Endothelial cell of umbilical vein (primary cell): ENCODE measurements at regions not wholly inside any gene's neighbourhood (a gene's known extent, or its start where the extent isn't known, plus 50 kb on each side); places are given as distances from the start of the nearest gene placed in this dataset.

Experiments used
- BruUV-seq: library from RNA; stranded (reverse); fragments of 400-500 nt; replicated peaks from 2 replicates; lab custom pipeline; 2021; lab: Mats Ljungman, UMichigan
- CTCF ChIA-PET: fragments of 300-600, 350-600 bp; sonication (Branson Sonifier 250); formaldehyde crosslinking; loops from one replicate; lab custom pipeline; 2021; ENCODE audit warnings: antibody characterized with exemption, inconsistent platforms; lab: Charles Lee
- POLR2A ChIA-PET: fragments of 300-600, 350-600 bp; sonication (Branson Sonifier 250); formaldehyde crosslinking; loops from one replicate; lab custom pipeline; 2021; ENCODE audit warnings: antibody characterized with exemption, inconsistent platforms; lab: Charles Lee
- DNase-seq: peaks from one replicate; pipeline ENCODE4 v3.0.0-alpha.2; 2011; ENCODE audit warnings: low read depth, low spot score
- FAIRE-seq: peaks from 2 replicates; lab custom pipeline; 2011; peaks lifted over from hg19 to GRCh38; lab: Jason Lieb, UNC
- H2AFZ ChIP-seq: 2 replicates; pipeline ENCODE4 v1.6.0; 2012; ENCODE audit warnings: low read depth, low read length, control low read depth, inconsistent platforms
- H3K27ac ChIP-seq: 2 replicates; pipeline ENCODE4 v1.5.1; 2011; ENCODE audit warnings: low read depth, mild to moderate bottlenecking, control low read depth, low read length, moderate library complexity; ENCODE audit not compliant: insufficient read depth
- H3K27me3 ChIP-seq, 2 experiments: 2 replicates each; pipeline versions ENCODE4 v1.6.0 to v1.6.1; 2011; ENCODE audit warnings: low read length in 2 of 2, mixed read lengths in 1 of 2; ENCODE audit not compliant: control insufficient read depth in 2 of 2, insufficient read depth in 2 of 2
- H3K36me3 ChIP-seq, 2 experiments: 2 replicates in 1 of 2; 3 replicates in 1 of 2; pipeline ENCODE4 v1.5.1; 2011; ENCODE audit warnings: low read length in 2 of 2, mild to moderate bottlenecking in 1 of 2, moderate library complexity in 1 of 2; ENCODE audit not compliant: control insufficient read depth in 2 of 2, insufficient read depth in 2 of 2; ENCODE audit errors: extremely low read depth in 1 of 2
- H3K4me1 ChIP-seq: 3 replicates; pipeline ENCODE4 v1.5.1; 2011; ENCODE audit warnings: mild to moderate bottlenecking, low read length; ENCODE audit not compliant: control insufficient read depth, insufficient read depth; ENCODE audit errors: extremely low read depth
- H3K4me2 ChIP-seq: 2 replicates; pipeline ENCODE4 v1.6.1; 2011; ENCODE audit warnings: low read length, control low read depth, mixed read lengths; ENCODE audit not compliant: insufficient read depth
- H3K4me3 ChIP-seq, 3 experiments: fragments of 200-600 bp in 1 of 3; sonication (generic), shearing (Covaris generic) in 1 of 3; replicated peaks in 1 of 3; 2 replicates each; pipeline ENCODE4 v1.5.1; 2011 to 2016; ENCODE audit warnings: control low read depth in 3 of 3, low read length in 3 of 3, mild to moderate bottlenecking in 2 of 3, inconsistent platforms in 1 of 3, low read depth in 1 of 3, moderate library complexity in 1 of 3; ENCODE audit not compliant: insufficient read depth in 1 of 3
- H3K79me2 ChIP-seq: 2 replicates; pipeline ENCODE4 v1.6.0; 2012; ENCODE audit warnings: low read length, inconsistent platforms; ENCODE audit not compliant: control insufficient read depth, insufficient read depth
- H3K9ac ChIP-seq: replicated peaks from 2 replicates; pipeline ENCODE3; 2011; ENCODE audit warnings: low read length, control low read depth; ENCODE audit not compliant: insufficient read depth; ENCODE audit errors: extremely low read depth
- H3K9me1 ChIP-seq: replicated peaks from 3 replicates; pipeline ENCODE4 v1.6.0; 2011; ENCODE audit warnings: mild to moderate bottlenecking, low read length; ENCODE audit not compliant: control insufficient read depth, insufficient read depth; ENCODE audit errors: extremely low read depth
- H3K9me3 ChIP-seq: replicated peaks from 2 replicates; pipeline ENCODE4 v1.5.1; 2012; ENCODE audit warnings: low read length, inconsistent platforms; ENCODE audit not compliant: control insufficient read depth, insufficient read depth
- H4K20me1 ChIP-seq: replicated peaks from 2 replicates; pipeline ENCODE3; 2011; ENCODE audit warnings: mild to moderate bottlenecking, low read length; ENCODE audit not compliant: control insufficient read depth, insufficient read depth; ENCODE audit errors: extremely low read depth
- CTCF ChIP-seq, 2 donors: IDR thresholded peaks; 1 replicate in 1 of 2; 2 replicates in 1 of 2; pipeline ENCODE4 v1.5.1; 2011; ENCODE audit warnings: low read length in 2 of 2, mild to moderate bottlenecking in 2 of 2, moderate library complexity in 2 of 2, control low read depth in 1 of 2, inconsistent platforms in 1 of 2, low read depth in 1 of 2; ENCODE audit not compliant: insufficient read depth in 1 of 2; ENCODE audit errors: extremely low read depth in 1 of 2
- EZH2 ChIP-seq: IDR thresholded peaks from 2 replicates; pipeline ENCODE4 v1.6.1; 2012; ENCODE audit warnings: borderline replicate concordance, low read depth, mild to moderate bottlenecking, moderate library complexity, low read length, inconsistent platforms; ENCODE audit not compliant: severe bottlenecking
- FOS ChIP-seq: IDR thresholded peaks from 2 replicates; pipeline ENCODE4 v1.6.1; 2011; ENCODE audit warnings: mild to moderate bottlenecking, low read length, moderate library complexity, borderline replicate concordance; ENCODE audit not compliant: insufficient read depth
- GATA2 ChIP-seq: IDR thresholded peaks from 2 replicates; pipeline ENCODE4 v1.7.0; 2011; ENCODE audit warnings: low read depth, mild to moderate bottlenecking, moderate library complexity, mixed read lengths, low read length; ENCODE audit not compliant: insufficient read length, insufficient read depth
- JUN ChIP-seq: IDR thresholded peaks from 2 replicates; pipeline ENCODE4 v1.6.1; 2011; ENCODE audit warnings: borderline replicate concordance, low read depth; ENCODE audit not compliant: insufficient read length, insufficient read depth
- MAX ChIP-seq: IDR thresholded peaks from 2 replicates; pipeline ENCODE4 v1.6.1; 2011; ENCODE audit not compliant: insufficient read depth, insufficient read length
- MYC ChIP-seq: IDR thresholded peaks from one replicate; pipeline ENCODE4 v1.6.1; 2011; ENCODE audit warnings: mild to moderate bottlenecking, low read depth, low read length
- POLR2A ChIP-seq: IDR thresholded peaks from 2 replicates; pipeline ENCODE4 v1.6.1; 2012; ENCODE audit warnings: low read depth, mild to moderate bottlenecking, control low read depth, low read length
- POLR2AphosphoS5 ChIP-seq: IDR thresholded peaks from 2 replicates; pipeline ENCODE4 v1.6.1; 2012; ENCODE audit warnings: low read depth, mild to moderate bottlenecking, control low read depth, low read length, moderate library complexity; ENCODE audit not compliant: insufficient read depth
- dilution Hi-C: fragments of 300-500 bp; cut with MboI; formaldehyde crosslinking; loops from one replicate; pipeline ENCODE4 v1.15.0; 2019; ENCODE audit warnings: low sequenced_read_pairs; ENCODE audit not compliant: extremely low pct_ligation_motif_present
- intact Hi-C: fragments of 100-400 bp; cut with micrococcal nuclease; formaldehyde crosslinking; loops from one replicate; pipeline ENCODE4 v1.10.0; 2022

GRCh38 chr3:194224471-194225417, 88.8 kb downstream of the HES1 start:
- Histone ChIP-seq H2AFZ (no peak overlapping the region), H3K79me2 (no peaks in the 10 kb centered on the region), H3K9me1 (no peaks in the 10 kb centered on the region), H3K27ac (no peak overlapping the region), H3K27me3 (peaks cover 10 to 11% of the 10 kb centered on the region in 2 experiments), H4K20me1 (no peaks in the 10 kb centered on the region), H3K4me3 (no peak overlapping the region), H3K4me2 (no peak overlapping the region), H3K4me1 (no peaks in the 10 kb centered on the region), H3K9me3 (no peaks in the 10 kb centered on the region), H3K9ac (no peak overlapping the region), H3K36me3 (no peaks in the 10 kb centered on the region)
- dilution Hi-C loops (no loop called here), intact Hi-C loops (no loop called here)
- no peak for DNase-seq
- no TSS peak for BruUV-seq
- ChIA-PET POLR2A (no interaction called here), CTCF (interaction anchor here (1.0 kb wide), 1 partner anchor 559 kb away, joined by 4 read pairs; no protein-coding TSS in a partner anchor)
- TF ChIP-seq EZH2: no peak
- TF ChIP-seq FOS: no peak
- no peak for TF ChIP-seq POLR2AphosphoS5
- no peak for TF ChIP-seq MAX
- TF ChIP-seq POLR2A: no peak
- no peak for TF ChIP-seq JUN
- TF ChIP-seq CTCF (IDR thresholded peaks at IDR 0.05; ENCODE audit: extremely low read depth in 1 of 2, insufficient read depth in 1 of 2, low read depth in 1 of 2, low read length in 2 of 2): no peak
- TF ChIP-seq GATA2: no peak
- no peak for TF ChIP-seq MYC
- no peak for FAIRE-seq
